ENCODE measurements at regions not wholly inside any gene's neighbourhood (a gene's known extent, or its start where the extent isn't known, plus 50 kb on each side); places are given as distances from the start of the nearest gene placed in this dataset.
"Not testable (repeated sequence)": the region's sequence is repeated elsewhere in the genome, so short reads cannot be mapped to it uniquely, and the experiment has no call there.

- intact Hi-C loops (cut with DNase I): no loop called here
- DNase-seq: no peak
These were observed 103.7 kb upstream of the CALCR start for GRCh38 chr7:93678185-93678584.

GRCh38 chr7:93663561-93664299 lies 89.2 kb upstream of the CALCR start:
- no peak for DNase-seq
- intact Hi-C loops (cut with DNase I): no loop called here

GRCh38 chr7:93658163-93658562 lies 83.6 kb upstream of the CALCR start:
- intact Hi-C loops (cut with DNase I): not testable (repeated sequence)

GRCh38 chr7:93651603-93652159 lies 77.2 kb upstream of the CALCR start:
- intact Hi-C loops (cut with DNase I): no loop called here
- no peak for DNase-seq

More at GRCh38 chr7:93658163-93658562, 83.6 kb upstream of the CALCR start:
- not testable (repeated sequence) for DNase-seq

- intact Hi-C loops (cut with DNase I): no loop called here
- DNase-seq: no peak
These were observed 72.0 kb upstream of the CALCR start for GRCh38 chr7:93646538-93646937.

- DNase-seq: no peak
- intact Hi-C loops (cut with DNase I): no loop called here
These were observed 61.8 kb upstream of the CALCR start for GRCh38 chr7:93636276-93636675.

- intact Hi-C loops (cut with DNase I): no loop called here
- DNase-seq: no peak
These were observed 57.8 kb upstream of the CALCR start for GRCh38 chr7:93632371-93632770.

GRCh38 chr7:93629291-93629801 lies 54.8 kb upstream of the CALCR start:
- no peak for DNase-seq
- intact Hi-C loops (cut with DNase I): no loop called here

- intact Hi-C loops (cut with DNase I): no loop called here
- no peak for DNase-seq
These were observed 52.3 kb upstream of the CALCR start for GRCh38 chr7:93626869-93627268.

Measured in head of caudate nucleus (tissue), 42 donors.